Mucosa of descending colon (tissue), 3 donors: ENCODE measurements at regions not wholly inside any gene's neighbourhood (a gene's known extent, or its start where the extent isn't known, plus 50 kb on each side); places are given as distances from the start of the nearest gene placed in this dataset.

ENCODE experiments used
- ATAC-seq: fragments of 200-7000 bp; cut with Tn5 transposase; one replicate; pipeline ENCODE4 v1.9.1; 2020; ENCODE audit warnings: mild to moderate bottlenecking, moderate library complexity
- DNase-seq, 3 donors: peaks; one replicate each; pipeline ENCODE4 v3.0.0-alpha.2; 2020
- H3K36me3 ChIP-seq: fragments of 200-600 bp; one replicate; pipeline ENCODE4 v1.8.0; 2021; ENCODE audit warnings: low read depth, mild to moderate bottlenecking
- H3K4me1 ChIP-seq: fragments of 200-600 bp; one replicate; pipeline ENCODE4 v1.8.0; 2021; ENCODE audit warnings: low read depth, mild to moderate bottlenecking
- H3K4me3 ChIP-seq: fragments of 200-600 bp; one replicate; pipeline ENCODE4 v1.8.0; 2021; ENCODE audit warnings: mild to moderate bottlenecking
- H3K9me3 ChIP-seq: fragments of 200-600 bp; one replicate; pipeline ENCODE4 v1.8.0; 2021; ENCODE audit warnings: mild to moderate bottlenecking
- intact Hi-C, 2 donors: fragments of 100-400 bp; cut with DNase I in 1 of 2; cut with micrococcal nuclease in 1 of 2; formaldehyde crosslinking; loops; one replicate each; pipeline versions ENCODE4 v1.11.0 to v1.11.1; 2022; cut with DNase I, micrococcal nuclease
- TF ChIP-seq, protein P1 (sequence below): fragments of 200-600 bp; IDR thresholded peaks from one replicate; pipeline ENCODE4 v1.8.0; 2022; ENCODE audit warnings: antibody characterized with exemption, mild to moderate bottlenecking
- donor health status: DM: no; HTN: no; CAD: no; lungs with moderate emphysema.
- donor health status: DM: no; HTN: no; CAD: no.
- donor health status: DM: no; HTN: yes; CAD: no.

DNA sequence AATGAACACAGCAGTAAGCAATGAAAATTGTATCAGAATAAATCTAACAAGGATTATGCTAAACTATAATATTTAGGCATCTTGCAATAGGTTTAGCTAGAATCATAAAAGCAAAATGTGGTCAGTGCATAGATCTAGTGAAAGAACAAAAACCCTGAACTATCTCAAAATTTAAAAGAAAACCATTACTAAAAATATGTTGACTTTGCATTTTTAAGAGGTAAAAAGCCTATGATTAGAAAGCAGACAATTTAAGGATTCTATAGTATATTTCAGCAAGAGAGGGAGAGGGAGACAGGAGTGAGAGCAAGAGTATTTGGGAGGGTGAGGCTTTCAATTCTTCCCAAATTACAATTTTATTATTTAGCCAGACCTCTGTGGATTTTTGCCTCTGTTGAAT, 219.4 kb downstream of the TTLL7 start:
- Histone ChIP-seq H3K9me3 (no peaks in the 10 kb centered on the region), H3K4me1 (no peaks in the 10 kb centered on the region), H3K36me3 (no peaks in the 10 kb centered on the region), H3K4me3 (no peak overlapping the region)
- TF ChIP-seq, protein P1, sequence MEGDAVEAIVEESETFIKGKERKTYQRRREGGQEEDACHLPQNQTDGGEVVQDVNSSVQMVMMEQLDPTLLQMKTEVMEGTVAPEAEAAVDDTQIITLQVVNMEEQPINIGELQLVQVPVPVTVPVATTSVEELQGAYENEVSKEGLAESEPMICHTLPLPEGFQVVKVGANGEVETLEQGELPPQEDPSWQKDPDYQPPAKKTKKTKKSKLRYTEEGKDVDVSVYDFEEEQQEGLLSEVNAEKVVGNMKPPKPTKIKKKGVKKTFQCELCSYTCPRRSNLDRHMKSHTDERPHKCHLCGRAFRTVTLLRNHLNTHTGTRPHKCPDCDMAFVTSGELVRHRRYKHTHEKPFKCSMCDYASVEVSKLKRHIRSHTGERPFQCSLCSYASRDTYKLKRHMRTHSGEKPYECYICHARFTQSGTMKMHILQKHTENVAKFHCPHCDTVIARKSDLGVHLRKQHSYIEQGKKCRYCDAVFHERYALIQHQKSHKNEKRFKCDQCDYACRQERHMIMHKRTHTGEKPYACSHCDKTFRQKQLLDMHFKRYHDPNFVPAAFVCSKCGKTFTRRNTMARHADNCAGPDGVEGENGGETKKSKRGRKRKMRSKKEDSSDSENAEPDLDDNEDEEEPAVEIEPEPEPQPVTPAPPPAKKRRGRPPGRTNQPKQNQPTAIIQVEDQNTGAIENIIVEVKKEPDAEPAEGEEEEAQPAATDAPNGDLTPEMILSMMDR, result no peak
- no peak for ATAC-seq
- DNase-seq, result no peak
- intact Hi-C loops, result no loop called here

DNA sequence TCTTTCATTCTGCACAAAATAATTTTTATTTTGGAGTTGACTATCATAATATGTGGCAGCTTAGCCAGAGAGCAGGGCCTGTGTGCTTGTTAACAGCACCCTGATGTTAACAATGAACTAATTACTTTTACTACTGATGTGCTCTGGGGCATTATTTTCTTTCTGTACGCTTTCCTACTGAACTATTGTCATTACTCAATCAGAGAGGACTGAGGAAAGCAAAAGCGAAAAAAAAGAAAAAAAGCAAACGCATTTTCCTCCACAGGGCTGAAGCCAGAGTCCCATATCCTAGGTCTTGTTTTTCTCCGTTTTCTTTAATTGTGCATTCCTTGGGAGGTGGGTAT, 221.2 kb downstream of the TTLL7 start:
- Histone ChIP-seq H3K4me1 (no peaks in the 10 kb centered on the region), H3K9me3 (no peaks in the 10 kb centered on the region), H3K4me3 (no peak overlapping the region), H3K36me3 (no peaks in the 10 kb centered on the region)
- TF ChIP-seq, protein P1, result no peak
- ATAC-seq (no peak), DNase-seq (no peak)
- intact Hi-C loops, result no loop called here

DNA sequence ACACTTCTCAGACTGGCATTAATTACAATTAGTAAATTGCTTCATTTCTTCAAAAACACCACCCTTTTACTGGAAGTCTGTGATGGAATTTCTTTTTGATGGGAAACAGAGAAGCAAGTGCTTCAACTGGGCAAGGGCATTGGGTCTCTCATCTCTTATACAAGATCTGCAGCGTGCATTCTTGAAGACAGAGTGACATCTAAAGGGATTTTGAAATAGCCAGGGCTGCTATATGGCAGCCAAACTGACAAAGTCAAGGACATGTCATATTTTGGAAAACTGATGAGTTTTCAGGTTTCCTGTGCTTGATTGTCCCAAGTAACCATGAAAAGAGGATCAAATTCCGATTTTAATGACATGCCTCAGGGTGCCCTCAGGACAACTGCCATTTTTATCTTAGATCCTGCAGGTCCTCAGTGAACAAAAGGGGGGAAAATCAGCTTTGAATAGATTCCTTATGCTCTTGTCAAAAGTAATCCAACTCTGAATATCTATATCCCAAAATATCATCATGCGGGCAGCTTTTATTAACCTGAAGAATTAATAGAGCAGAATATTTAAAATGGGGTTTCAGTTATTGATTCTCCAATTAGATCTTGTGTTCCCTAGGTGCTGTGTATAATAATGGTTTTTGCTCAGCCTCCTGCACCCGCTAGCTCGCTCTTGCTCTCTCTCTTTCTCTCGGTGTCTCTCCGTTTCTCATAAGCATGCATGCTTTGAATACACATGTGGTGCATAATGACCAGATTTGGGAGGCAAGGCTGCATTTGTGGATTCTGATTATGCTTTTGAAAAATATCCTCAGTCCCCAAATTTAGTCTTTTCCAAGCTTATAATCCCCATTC, 221.8 kb downstream of the TTLL7 start:
- H3K9me3 ChIP-seq, result no peaks in the 10 kb centered on the region
- H3K4me1 ChIP-seq, result no peaks in the 10 kb centered on the region
- no peak overlapping the region for H3K4me3 ChIP-seq
- intact Hi-C loops, result no loop called here
- TF ChIP-seq, protein P1, result no peak
- no peak for DNase-seq
- no peaks in the 10 kb centered on the region for H3K36me3 ChIP-seq
- ATAC-seq, result no peak

DNA sequence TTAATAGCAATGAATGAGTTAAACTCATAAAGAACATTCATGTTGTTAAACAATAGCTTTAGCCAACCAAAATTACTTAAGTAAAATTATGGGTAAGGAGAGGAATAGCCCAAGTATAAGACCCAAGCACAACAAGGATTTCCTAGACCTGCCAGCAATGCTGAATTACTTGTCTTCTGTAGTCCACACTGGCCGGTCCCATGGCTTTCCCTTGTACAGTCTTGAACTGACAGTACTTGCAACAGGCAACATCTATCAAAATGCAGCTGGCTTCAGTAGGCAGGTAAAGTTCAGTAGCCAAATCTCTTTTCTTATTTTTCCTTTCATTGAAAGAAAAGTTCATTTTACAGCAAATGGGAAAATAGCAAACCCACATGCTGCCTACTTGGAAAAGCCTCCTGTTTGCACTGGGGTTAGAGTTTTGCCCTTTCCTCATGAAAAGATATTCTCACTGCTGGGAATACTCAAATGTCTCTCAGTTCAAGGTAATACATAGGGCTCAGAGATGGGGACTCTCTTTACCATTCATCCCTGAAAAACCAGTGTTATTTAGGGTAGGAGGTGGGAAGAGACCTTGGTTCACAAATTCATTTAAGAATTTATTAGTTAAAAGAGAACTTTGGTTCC, 222.8 kb downstream of the TTLL7 start:
- TF ChIP-seq, protein P1, result no peak
- no peak for DNase-seq
- Histone ChIP-seq H3K4me1 (no peaks in the 10 kb centered on the region), H3K9me3 (no peaks in the 10 kb centered on the region), H3K36me3 (no peaks in the 10 kb centered on the region), H3K4me3 (no peak overlapping the region)
- intact Hi-C loops, result no loop called here
- ATAC-seq, result no peak

DNA sequence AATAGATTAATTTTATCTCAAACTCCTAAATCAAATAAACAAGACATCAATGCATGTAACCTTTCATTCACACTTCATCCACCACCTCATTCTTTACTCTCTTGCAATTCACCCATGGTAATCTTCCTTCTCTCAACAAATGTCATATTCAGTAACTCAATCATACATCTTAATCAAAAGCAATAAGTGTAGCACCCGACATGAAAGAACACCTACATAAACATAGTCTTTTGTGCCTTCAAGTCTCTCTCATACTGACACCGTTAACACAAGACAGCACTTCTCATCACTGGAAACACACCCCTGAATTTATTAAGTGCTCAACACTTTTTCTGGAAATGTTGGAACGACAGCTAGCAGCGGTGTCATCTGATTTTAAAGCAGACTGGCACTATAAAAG, 225.9 kb downstream of the TTLL7 start:
- intact Hi-C loops, result no loop called here
- no peak overlapping the region for H3K4me3 ChIP-seq
- TF ChIP-seq, protein P1, result no peak
- DNase-seq (no peak), ATAC-seq (no peak)
- H3K4me1 ChIP-seq, result no peaks in the 10 kb centered on the region
- H3K9me3 ChIP-seq, result no peaks in the 10 kb centered on the region
- no peaks in the 10 kb centered on the region for H3K36me3 ChIP-seq
